Transverse colon (tissue), 4 donors: ENCODE measurements at regions not wholly inside any gene's neighbourhood (a gene's known extent, or its start where the extent isn't known, plus 50 kb on each side); places are given as distances from the start of the nearest gene placed in this dataset.

Source experiments
- DNase-seq: peaks from one replicate; pipeline ENCODE4 v3.0.0-alpha.2; 2019
- H3K27ac ChIP-seq, 4 donors: fragments of 200-600 bp; sonication (generic); 2 replicates each; pipeline ENCODE4 v1.5.1; 2016 to 2018; ENCODE audit warnings: inconsistent platforms in 4 of 4
- H3K27me3 ChIP-seq: fragments of 200-600 bp; sonication (generic); 2 replicates; pipeline ENCODE4 v1.5.1; 2017; ENCODE audit warnings: inconsistent platforms
- H3K36me3 ChIP-seq, 4 donors: fragments of 200-600 bp; sonication (generic); 2 replicates each; pipeline ENCODE4 v1.5.1; 2017 to 2019; ENCODE audit warnings: inconsistent platforms in 4 of 4
- H3K4me1 ChIP-seq, 4 donors: fragments of 200-600 bp; sonication (generic); 2 replicates each; pipeline ENCODE4 v1.5.1; 2017 to 2020; ENCODE audit warnings: inconsistent platforms in 4 of 4
- H3K4me3 ChIP-seq, 4 donors: fragments of 200-600 bp; sonication (generic); 1 replicate in 1 of 4; 2 replicates in 3 of 4; pipeline versions ENCODE4 v1.5.1 to v1.6.1; 2017 to 2019; ENCODE audit warnings: inconsistent platforms in 4 of 4
- H3K9me3 ChIP-seq, 2 donors: fragments of 200-600 bp; sonication (generic); 2 replicates each; pipeline ENCODE4 v1.5.1; 2017 to 2019; ENCODE audit warnings: inconsistent platforms in 2 of 2
- CTCF ChIP-seq, 5 experiments: fragments of 200-600 bp in 3 of 5; fragments of 450-650 bp in 2 of 5; sonication (generic) in 3 of 5; IDR thresholded peaks; 1 replicate in 2 of 5; 2 replicates in 3 of 5; pipeline ENCODE4 v1.5.1; 2016 to 2017; ENCODE audit warnings: antibody characterized with exemption in 5 of 5, inconsistent platforms in 3 of 5, mild to moderate bottlenecking in 2 of 5, moderate library complexity in 1 of 5
- EP300 ChIP-seq: sonication (generic); formaldehyde crosslinking; IDR thresholded peaks from one replicate; pipeline ENCODE4 v1.6.1; 2017; ENCODE audit warnings: antibody characterized with exemption, low read depth
- POLR2A ChIP-seq: fragments of 450-650 bp; IDR thresholded peaks from one replicate; pipeline ENCODE4 v1.6.1; 2016; ENCODE audit warnings: antibody characterized with exemption, mild to moderate bottlenecking, moderate library complexity
- POLR2AphosphoS5 ChIP-seq, 3 donors: sonication (generic); formaldehyde crosslinking; IDR thresholded peaks; one replicate each; pipeline ENCODE4 v1.6.1; 2016; ENCODE audit warnings: antibody characterized with exemption in 3 of 3
- WGBS, 2 donors: methylation state at CpG; one replicate each; pipeline ENCODE4 v1.1.5; 2018; ENCODE audit warnings: low coverage in 1 of 2; 5-methylcytosine and 5-hydroxymethylcytosine counted together
- in situ Hi-C, 4 donors: fragments of 200-750 bp; cut with MboI; loops; one replicate each; pipeline versions ENCODE4 v1.15.0 to v1.15.1; 2017; ENCODE audit warnings: low sequenced_read_pairs in 3 of 4, low pct_ligation_motif_present in 1 of 4, low pct_unique_long_range_greater_than_20kb in 1 of 4
- intact Hi-C: fragments of 100-400 bp; cut with DNase I; formaldehyde crosslinking; loops from one replicate; pipeline ENCODE4 v1.15.1; 2023; ENCODE audit warnings: low total_unique reads

- intact Hi-C loops (no loop called here), in situ Hi-C loops (no loop called here)
- Histone ChIP-seq H3K9me3 (no peaks in the 10 kb centered on the region), H3K27ac (no peak overlapping the region), H3K4me3 (no peak overlapping the region), H3K36me3 (no peaks in the 10 kb centered on the region), H3K4me1 (no peaks in the 10 kb centered on the region), H3K27me3 (no peaks in the 10 kb centered on the region)
- TF ChIP-seq EP300 (no peak), CTCF (IDR thresholded peaks at IDR 0.05) (no peak), POLR2A (no peak), POLR2AphosphoS5 (IDR thresholded peaks at IDR 0.05) (no peak)
- no peak for DNase-seq
Observed at GRCh38 chr9:13920557-13920956, 393.4 kb downstream of the NFIB start.

GRCh38 chr9:13919401-13919800 is 394.5 kb downstream of the NFIB start:
- in situ Hi-C loops (no loop called here), intact Hi-C loops (no loop called here)
- Histone ChIP-seq H3K36me3 (no peaks in the 10 kb centered on the region), H3K4me1 (no peaks in the 10 kb centered on the region), H3K27ac (no peak overlapping the region), H3K9me3 (no peaks in the 10 kb centered on the region), H3K27me3 (no peaks in the 10 kb centered on the region), H3K4me3 (no peak overlapping the region)
- TF ChIP-seq EP300 (no peak), POLR2AphosphoS5 (IDR thresholded peaks at IDR 0.05) (no peak), CTCF (IDR thresholded peaks at IDR 0.05) (no peak), POLR2A (no peak)
- DNase-seq, result no peak
- whole genome bisulfite sequencing, 2 donors, result 79 to 83% methylated on average over 2 of the region's 2 CpGs

GRCh38 chr9:13917534-13917933 is 396.4 kb downstream of the NFIB start:
- TF ChIP-seq CTCF (IDR thresholded peaks at IDR 0.05) (no peak), POLR2A (no peak), EP300 (no peak), POLR2AphosphoS5 (IDR thresholded peaks at IDR 0.05) (no peak)
- no peaks in the 10 kb centered on the region for H3K27me3 ChIP-seq
- H3K36me3 ChIP-seq, result no peaks in the 10 kb centered on the region
- in situ Hi-C loops (no loop called here), intact Hi-C loops (no loop called here)
- no peak for DNase-seq
- H3K4me3 ChIP-seq, result no peak overlapping the region
- H3K4me1 ChIP-seq, result no peaks in the 10 kb centered on the region
- no peak overlapping the region for H3K27ac ChIP-seq
- H3K9me3 ChIP-seq, result no peaks in the 10 kb centered on the region

GRCh38 chr9:13915591-13916301 is 398.2 kb downstream of the NFIB start:
- H3K27me3 ChIP-seq, result no peaks in the 10 kb centered on the region
- no peak for TF ChIP-seq POLR2A
- TF ChIP-seq CTCF (IDR thresholded peaks at IDR 0.05), result no peak
- TF ChIP-seq EP300, result no peak
- no peak for TF ChIP-seq POLR2AphosphoS5 (IDR thresholded peaks at IDR 0.05)
- H3K4me3 ChIP-seq, result no peak overlapping the region
- no peak overlapping the region for H3K27ac ChIP-seq
- H3K36me3 ChIP-seq, result no peaks in the 10 kb centered on the region
- WGBS, 2 donors, result 72 to 94% methylated on average over 2 to 4 of the region's 4 CpGs
- no peaks in the 10 kb centered on the region for H3K9me3 ChIP-seq
- in situ Hi-C loops, result no loop called here
- H3K4me1 ChIP-seq, result no peaks in the 10 kb centered on the region
- DNase-seq, result no peak
- intact Hi-C loops, result no loop called here
